Spleen (tissue), 7 donors: ENCODE measurements at regions not wholly inside any gene's neighbourhood (a gene's known extent, or its start where the extent isn't known, plus 50 kb on each side); places are given as distances from the start of the nearest gene placed in this dataset.

Source experiments
- POLR2A ChIP-seq, 3 donors: fragments of 450-650 bp; IDR thresholded peaks; one replicate each; pipeline ENCODE4 v1.5.1; 2017; ENCODE audit warnings: antibody characterized with exemption in 3 of 3, mild to moderate bottlenecking in 1 of 3
- POLR2AphosphoS5 ChIP-seq, 3 donors: sonication (generic); formaldehyde crosslinking; IDR thresholded peaks; one replicate each; pipeline ENCODE4 v1.5.1; 2017; ENCODE audit warnings: antibody characterized with exemption in 3 of 3
- TF ChIP-seq, protein P1 (sequence below), 11 experiments: fragments of 200-600 bp in 7 of 11; fragments of 450-650 bp in 4 of 11; sonication (generic) in 4 of 11; IDR thresholded peaks in 8 of 11; conservative IDR thresholded peaks in 3 of 11; 1 replicate in 7 of 11; 2 replicates in 4 of 11; pipeline versions ENCODE4 v1.4.0 to v1.8.0; 2016 to 2021; ENCODE audit warnings: antibody characterized with exemption in 11 of 11, inconsistent platforms in 4 of 11, mild to moderate bottlenecking in 1 of 11
- donor health status: DM: no; HTN: no; CAD: no; lungs with moderate emphysema.
- donor health status: DM: no; HTN: no; CAD: no.
- donor health status: DM: no; HTN: no; CAD: no.

DNA sequence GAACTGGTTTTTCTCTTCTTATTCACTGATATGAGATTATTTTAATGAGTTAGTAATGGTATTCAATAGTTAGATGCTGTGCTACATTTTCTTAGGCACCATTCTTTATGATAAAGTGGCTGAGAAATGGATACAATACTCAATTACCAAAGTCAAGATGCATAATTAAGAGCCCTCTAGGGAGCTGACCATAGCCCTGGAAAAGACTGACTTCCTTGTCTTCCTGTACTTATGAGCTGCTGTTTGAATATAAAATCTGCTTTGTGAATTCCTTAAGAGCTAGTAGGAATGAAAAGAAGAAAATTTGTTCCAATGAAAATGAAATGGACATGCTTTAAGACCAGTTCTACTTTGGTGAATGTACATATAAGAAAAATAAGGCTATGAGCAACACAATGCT is 452.3 kb downstream of the KCNA4 start:
- TF ChIP-seq, protein P1, sequence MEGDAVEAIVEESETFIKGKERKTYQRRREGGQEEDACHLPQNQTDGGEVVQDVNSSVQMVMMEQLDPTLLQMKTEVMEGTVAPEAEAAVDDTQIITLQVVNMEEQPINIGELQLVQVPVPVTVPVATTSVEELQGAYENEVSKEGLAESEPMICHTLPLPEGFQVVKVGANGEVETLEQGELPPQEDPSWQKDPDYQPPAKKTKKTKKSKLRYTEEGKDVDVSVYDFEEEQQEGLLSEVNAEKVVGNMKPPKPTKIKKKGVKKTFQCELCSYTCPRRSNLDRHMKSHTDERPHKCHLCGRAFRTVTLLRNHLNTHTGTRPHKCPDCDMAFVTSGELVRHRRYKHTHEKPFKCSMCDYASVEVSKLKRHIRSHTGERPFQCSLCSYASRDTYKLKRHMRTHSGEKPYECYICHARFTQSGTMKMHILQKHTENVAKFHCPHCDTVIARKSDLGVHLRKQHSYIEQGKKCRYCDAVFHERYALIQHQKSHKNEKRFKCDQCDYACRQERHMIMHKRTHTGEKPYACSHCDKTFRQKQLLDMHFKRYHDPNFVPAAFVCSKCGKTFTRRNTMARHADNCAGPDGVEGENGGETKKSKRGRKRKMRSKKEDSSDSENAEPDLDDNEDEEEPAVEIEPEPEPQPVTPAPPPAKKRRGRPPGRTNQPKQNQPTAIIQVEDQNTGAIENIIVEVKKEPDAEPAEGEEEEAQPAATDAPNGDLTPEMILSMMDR (IDR thresholded peaks at IDR 0.05 in 8 of 11, conservative IDR thresholded peaks at IDR 0.05 in 3 of 11): no peak
- TF ChIP-seq POLR2AphosphoS5 (IDR thresholded peaks at IDR 0.05) (no peak), POLR2A (IDR thresholded peaks at IDR 0.05) (no peak)
